ENCODE measurements at regions not wholly inside any gene's neighbourhood (a gene's known extent, or its start where the extent isn't known, plus 50 kb on each side); places are given as distances from the start of the nearest gene placed in this dataset.

DNA sequence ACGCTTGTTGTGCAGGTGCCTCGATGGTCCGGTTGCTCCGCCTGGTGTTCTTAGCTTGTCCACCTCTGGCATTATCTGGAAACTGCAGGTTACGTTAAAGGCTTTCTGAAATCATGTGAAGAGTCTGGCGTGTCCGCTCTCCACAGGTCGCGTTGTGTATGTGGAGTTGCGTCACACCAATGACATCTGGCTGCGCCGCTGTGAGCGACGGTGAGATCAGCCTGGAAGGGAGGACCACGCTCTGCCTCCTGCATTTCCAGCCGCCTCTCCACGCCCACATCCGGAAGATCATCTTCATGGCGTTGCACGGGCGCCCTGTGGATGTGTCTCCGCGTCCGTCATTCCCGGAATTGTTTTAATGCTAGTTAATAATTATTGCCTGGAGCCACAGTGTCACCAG lies 50.6 kb upstream of the GALNT9 start:
- Histone ChIP-seq H3K27ac (ENCODE audit: low read depth, low read length) (no peak overlapping the region), H3K27me3 (ENCODE audit: control insufficient read depth, insufficient read depth, low read length) (peaks cover 13% of the 10 kb centered on the region), H3K4me1 (ENCODE audit: control insufficient read depth, insufficient read depth, low read length) (no peaks in the 10 kb centered on the region), H3K36me3 (ENCODE audit: control insufficient read depth, insufficient read depth, low read length) (no peaks in the 10 kb centered on the region), H3K9ac (ENCODE audit: low read length) (no peak overlapping the region), H3K4me3 (ENCODE audit: low read length) (no peak overlapping the region)

DNA sequence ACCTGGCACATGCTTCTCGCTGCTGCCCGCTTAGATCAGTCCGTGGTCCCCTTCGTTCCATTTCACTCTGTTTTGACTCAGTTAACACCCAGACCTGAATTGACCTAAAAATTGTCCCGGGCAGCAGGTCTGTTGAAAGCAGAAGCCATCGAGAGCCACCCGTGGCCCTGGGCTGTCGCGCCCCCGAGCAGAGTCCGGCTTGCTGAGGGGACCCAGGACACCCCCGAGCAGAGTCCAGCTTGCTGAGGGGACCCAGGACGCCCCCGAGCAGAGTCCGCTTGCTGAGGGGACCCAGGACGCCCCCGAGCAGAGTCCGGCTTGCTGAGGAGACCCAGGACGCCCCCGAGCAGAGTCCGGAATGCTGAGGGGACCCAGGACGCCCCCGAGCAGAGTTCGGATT lies 50.2 kb upstream of the GALNT9 start:
- no peak overlapping the region for H3K9ac ChIP-seq (ENCODE audit: low read length)
- peaks cover 15% of the 10 kb centered on the region for H3K27me3 ChIP-seq (ENCODE audit: control insufficient read depth, insufficient read depth, low read length)
- no peaks in the 10 kb centered on the region for H3K36me3 ChIP-seq (ENCODE audit: control insufficient read depth, insufficient read depth, low read length)

More for the DNA sequence above, 50.2 kb upstream of the GALNT9 start:
- Histone ChIP-seq H3K4me1 (ENCODE audit: control insufficient read depth, insufficient read depth, low read length) (no peaks in the 10 kb centered on the region), H3K4me3 (ENCODE audit: low read length) (no peak overlapping the region), H3K27ac (ENCODE audit: low read depth, low read length) (no peak overlapping the region)
